Left ventricle myocardium inferior (tissue), 1 donor: ENCODE measurements at regions not wholly inside any gene's neighbourhood (a gene's known extent, or its start where the extent isn't known, plus 50 kb on each side); places are given as distances from the start of the nearest gene placed in this dataset.

Experiments
- DNase-seq: peaks from one replicate; pipeline ENCODE4 v3.0.0-alpha.2; 2020
- H3K27ac ChIP-seq: fragments of 200-600 bp; replicated peaks from 2 replicates; pipeline ENCODE4 v1.8.0; 2021
- H3K27me3 ChIP-seq: fragments of 200-600 bp; 2 replicates; pipeline ENCODE4 v1.8.0; 2021; ENCODE audit warnings: low read depth
- H3K36me3 ChIP-seq: fragments of 200-600 bp; 2 replicates; pipeline ENCODE4 v1.8.0; 2021
- H3K4me1 ChIP-seq: fragments of 200-600 bp; 2 replicates; pipeline ENCODE4 v1.8.0; 2021
- H3K4me3 ChIP-seq: fragments of 200-600 bp; 2 replicates; pipeline ENCODE4 v1.8.0; 2021; ENCODE audit warnings: mild to moderate bottlenecking, moderate library complexity
- H3K9me3 ChIP-seq: fragments of 200-600 bp; replicated peaks from 2 replicates; pipeline ENCODE4 v1.8.0; 2021
- CTCF ChIP-seq: fragments of 200-600 bp; IDR thresholded peaks from 2 replicates; pipeline ENCODE4 v1.8.0; 2021; ENCODE audit warnings: antibody characterized with exemption, mild to moderate bottlenecking, borderline replicate concordance
- intact Hi-C: fragments of 100-400 bp; cut with micrococcal nuclease; formaldehyde crosslinking; loops from one replicate; pipeline ENCODE4 v1.11.0; 2022
- donor health status: DM: no; HTN: yes; CAD: no; lungs with severe emphysema.

- no peak for TF ChIP-seq CTCF
- Histone ChIP-seq H3K4me3 (no peak overlapping the region), H3K27me3 (no peaks in the 10 kb centered on the region), H3K4me1 (no peaks in the 10 kb centered on the region), H3K9me3 (no peaks in the 10 kb centered on the region), H3K27ac (no peak overlapping the region), H3K36me3 (no peaks in the 10 kb centered on the region)
- no peak for DNase-seq
- intact Hi-C loops: no loop called here
These were observed 561.0 kb upstream of the ANKRD30A start for GRCh38 chr10:36564433-36564832.

GRCh38 chr10:36559412-36560400 lies 565.7 kb upstream of the ANKRD30A start:
- Histone ChIP-seq H3K9me3 (no peaks in the 10 kb centered on the region), H3K4me1 (no peaks in the 10 kb centered on the region), H3K27ac (no peak overlapping the region), H3K27me3 (no peaks in the 10 kb centered on the region), H3K4me3 (no peak overlapping the region), H3K36me3 (no peaks in the 10 kb centered on the region)
- TF ChIP-seq CTCF: no peak
- intact Hi-C loops: no loop called here
- no peak for DNase-seq

GRCh38 chr10:36556468-36556867 lies 568.9 kb upstream of the ANKRD30A start:
- no peak overlapping the region for H3K27ac ChIP-seq
- DNase-seq: no peak
- TF ChIP-seq CTCF: no peak
- H3K4me1 ChIP-seq: no peaks in the 10 kb centered on the region
- H3K9me3 ChIP-seq: no peaks in the 10 kb centered on the region
- no peaks in the 10 kb centered on the region for H3K36me3 ChIP-seq
- H3K27me3 ChIP-seq: no peaks in the 10 kb centered on the region
- no peak overlapping the region for H3K4me3 ChIP-seq
- intact Hi-C loops: no loop called here

GRCh38 chr10:36555036-36555435 lies 570.4 kb upstream of the ANKRD30A start:
- no peaks in the 10 kb centered on the region for H3K27me3 ChIP-seq
- H3K4me1 ChIP-seq: no peaks in the 10 kb centered on the region
- intact Hi-C loops: no loop called here
- H3K9me3 ChIP-seq: no peaks in the 10 kb centered on the region
- no peak overlapping the region for H3K27ac ChIP-seq
- DNase-seq: no peak
- no peaks in the 10 kb centered on the region for H3K36me3 ChIP-seq
- no peak overlapping the region for H3K4me3 ChIP-seq
- TF ChIP-seq CTCF: no peak

- H3K9me3 ChIP-seq: no peaks in the 10 kb centered on the region
- no peaks in the 10 kb centered on the region for H3K27me3 ChIP-seq
- intact Hi-C loops: no loop called here
- no peak for TF ChIP-seq CTCF
- DNase-seq: no peak
- H3K4me3 ChIP-seq: no peak overlapping the region
- no peaks in the 10 kb centered on the region for H3K4me1 ChIP-seq
- no peaks in the 10 kb centered on the region for H3K36me3 ChIP-seq
- no peak overlapping the region for H3K27ac ChIP-seq
These were observed 577.4 kb upstream of the ANKRD30A start for GRCh38 chr10:36547965-36548364.
